ENCODE measurements at regions not wholly inside any gene's neighbourhood (a gene's known extent, or its start where the extent isn't known, plus 50 kb on each side); places are given as distances from the start of the nearest gene placed in this dataset.

- TF ChIP-seq, protein P1, sequence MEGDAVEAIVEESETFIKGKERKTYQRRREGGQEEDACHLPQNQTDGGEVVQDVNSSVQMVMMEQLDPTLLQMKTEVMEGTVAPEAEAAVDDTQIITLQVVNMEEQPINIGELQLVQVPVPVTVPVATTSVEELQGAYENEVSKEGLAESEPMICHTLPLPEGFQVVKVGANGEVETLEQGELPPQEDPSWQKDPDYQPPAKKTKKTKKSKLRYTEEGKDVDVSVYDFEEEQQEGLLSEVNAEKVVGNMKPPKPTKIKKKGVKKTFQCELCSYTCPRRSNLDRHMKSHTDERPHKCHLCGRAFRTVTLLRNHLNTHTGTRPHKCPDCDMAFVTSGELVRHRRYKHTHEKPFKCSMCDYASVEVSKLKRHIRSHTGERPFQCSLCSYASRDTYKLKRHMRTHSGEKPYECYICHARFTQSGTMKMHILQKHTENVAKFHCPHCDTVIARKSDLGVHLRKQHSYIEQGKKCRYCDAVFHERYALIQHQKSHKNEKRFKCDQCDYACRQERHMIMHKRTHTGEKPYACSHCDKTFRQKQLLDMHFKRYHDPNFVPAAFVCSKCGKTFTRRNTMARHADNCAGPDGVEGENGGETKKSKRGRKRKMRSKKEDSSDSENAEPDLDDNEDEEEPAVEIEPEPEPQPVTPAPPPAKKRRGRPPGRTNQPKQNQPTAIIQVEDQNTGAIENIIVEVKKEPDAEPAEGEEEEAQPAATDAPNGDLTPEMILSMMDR (conservative IDR thresholded peaks at IDR 0.05): no peak
- H3K27ac ChIP-seq: no peak overlapping the region
These were observed 68.1 kb upstream of the CCBE1 start for GRCh38 chr18:59765343-59765742.

DNA sequence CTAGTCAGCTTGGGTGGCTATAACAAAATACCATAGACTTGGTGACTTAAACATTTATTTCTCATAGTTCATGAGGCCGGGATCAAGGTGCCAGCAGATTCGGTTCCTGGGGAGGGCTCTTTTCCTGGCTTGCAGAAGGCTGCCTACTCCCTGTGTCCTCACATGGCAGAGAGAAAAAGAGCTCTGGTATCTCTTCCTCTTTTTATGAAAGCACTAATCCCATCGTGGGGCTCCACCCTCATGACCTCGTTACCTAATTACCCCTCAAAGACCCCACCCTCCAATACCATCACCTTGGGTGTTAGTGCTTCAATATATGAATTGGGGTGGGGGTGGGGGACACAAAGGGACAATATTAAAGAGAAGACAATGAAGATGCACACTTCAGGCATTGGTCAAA, 67.1 kb upstream of the CCBE1 start:
- TF ChIP-seq, protein P1 (conservative IDR thresholded peaks at IDR 0.05): no peak
- no peak overlapping the region for H3K27ac ChIP-seq

- no peak overlapping the region for H3K27ac ChIP-seq
- TF ChIP-seq, protein P1 (conservative IDR thresholded peaks at IDR 0.05): no peak
These were observed 66.4 kb upstream of the CCBE1 start for GRCh38 chr18:59763541-59764136.

DNA sequence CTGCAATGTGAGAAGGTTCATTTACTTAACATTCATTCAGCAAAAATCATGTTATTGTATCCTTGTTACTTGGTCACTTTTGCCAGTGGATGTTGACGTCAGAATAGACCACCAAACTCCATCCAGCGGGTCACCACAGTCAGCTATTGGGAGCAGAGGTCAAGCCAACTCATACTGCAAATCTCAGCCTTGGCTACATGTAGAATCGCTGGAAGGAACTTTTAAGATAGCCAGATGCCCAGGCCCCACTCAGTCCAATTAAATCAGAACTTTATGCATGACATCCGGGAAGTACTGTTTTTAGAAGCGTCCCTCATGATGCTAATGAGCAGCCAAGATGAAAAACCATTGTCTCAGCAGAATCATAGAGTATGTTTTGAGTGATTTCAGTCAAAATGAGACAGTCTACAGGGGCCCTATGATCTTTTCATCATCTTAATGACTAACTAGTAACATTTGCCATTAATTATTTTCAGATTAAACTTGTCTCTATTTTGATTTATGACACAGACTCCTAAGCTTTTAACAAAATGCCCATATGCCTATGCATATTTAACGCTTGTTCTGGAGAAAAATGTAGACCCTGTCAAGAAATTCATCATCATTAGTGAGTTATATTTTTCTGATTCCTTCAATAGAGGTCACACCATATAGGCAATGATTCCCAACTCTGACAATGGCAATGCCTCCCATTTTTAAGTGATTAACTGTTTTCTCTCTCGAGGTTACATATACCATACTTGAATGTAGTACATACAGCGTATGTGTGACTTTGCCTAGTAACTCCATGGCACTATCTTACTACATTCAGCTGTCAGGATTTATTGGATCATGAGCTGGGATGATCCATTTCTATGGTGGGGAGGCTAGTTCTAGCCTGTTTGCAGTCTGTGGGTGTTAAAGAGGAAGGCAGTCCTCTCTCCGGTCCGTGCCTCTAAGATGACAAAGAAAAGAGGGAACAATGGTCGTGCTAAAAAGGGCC, 63.7 kb upstream of the CCBE1 start:
- H3K27ac ChIP-seq: no peak overlapping the region
- TF ChIP-seq, protein P1 (conservative IDR thresholded peaks at IDR 0.05): no peak

DNA sequence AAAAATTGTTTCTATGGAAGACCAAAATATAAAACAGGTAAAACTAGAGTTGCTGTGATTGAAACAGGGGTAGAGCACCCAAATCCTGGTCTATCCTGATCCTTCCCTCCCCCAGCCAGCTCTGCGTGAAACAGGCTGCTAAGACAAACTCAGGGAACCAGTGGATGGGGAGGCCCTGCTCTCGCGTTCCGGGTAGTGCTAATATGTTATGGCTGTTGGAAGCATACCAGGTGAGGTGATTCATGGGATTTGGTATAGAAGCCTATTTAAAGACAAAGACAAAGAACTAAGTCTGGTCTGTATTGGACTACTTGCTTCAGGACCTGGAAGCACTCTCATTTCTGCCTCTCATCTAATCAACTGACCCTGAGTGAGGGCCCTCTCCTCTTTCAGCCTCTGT, 63.0 kb upstream of the CCBE1 start:
- TF ChIP-seq, protein P1 (conservative IDR thresholded peaks at IDR 0.05): no peak
- no peak overlapping the region for H3K27ac ChIP-seq

GRCh38 chr18:59758837-59759236, 61.6 kb upstream of the CCBE1 start:
- TF ChIP-seq, protein P1 (conservative IDR thresholded peaks at IDR 0.05): no peak
- H3K27ac ChIP-seq: no peak overlapping the region

- TF ChIP-seq, protein P1 (conservative IDR thresholded peaks at IDR 0.05): no peak
- H3K27ac ChIP-seq: no peak overlapping the region
These were observed 60.9 kb upstream of the CCBE1 start for GRCh38 chr18:59758106-59758505.
